GM18867 (cell line): ENCODE measurements at regions not wholly inside any gene's neighbourhood (a gene's known extent, or its start where the extent isn't known, plus 50 kb on each side); places are given as distances from the start of the nearest gene placed in this dataset.
A peak's percentile ranks its signal among the peaks of the same experiment; 100 is the strongest.

Source experiments
- ATAC-seq: cut with Tn5 transposase; IDR thresholded peaks from one replicate; pipeline ENCODE4 v1.9.1; 2021; ENCODE audit warnings: mild to moderate bottlenecking, moderate library complexity; ENCODE audit not compliant: unreplicated experiment

DNA sequence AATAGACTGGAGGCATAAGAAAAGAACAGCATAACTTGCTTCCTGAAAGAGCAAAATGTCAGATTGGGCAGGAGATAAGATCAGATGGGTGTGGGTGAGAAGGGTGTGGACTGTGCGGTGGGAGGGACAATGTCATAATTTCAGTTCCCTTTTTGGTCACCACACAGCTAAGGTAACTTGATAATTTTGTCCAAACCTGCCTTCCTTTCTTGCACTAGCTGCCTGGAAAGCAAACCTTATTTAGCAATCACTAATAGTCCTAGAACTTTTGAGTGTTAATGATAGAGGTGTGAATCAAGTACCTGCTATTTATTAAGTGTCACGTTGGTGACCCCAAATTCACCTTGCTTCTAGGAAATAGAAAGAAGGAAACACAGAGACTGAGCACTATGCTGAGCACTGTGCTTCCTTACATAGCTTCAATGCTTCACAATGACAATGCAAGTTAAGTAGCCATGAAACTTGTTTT, 72.4 kb upstream of the SP4 start:
- ATAC-seq: peak; percentile 82

DNA sequence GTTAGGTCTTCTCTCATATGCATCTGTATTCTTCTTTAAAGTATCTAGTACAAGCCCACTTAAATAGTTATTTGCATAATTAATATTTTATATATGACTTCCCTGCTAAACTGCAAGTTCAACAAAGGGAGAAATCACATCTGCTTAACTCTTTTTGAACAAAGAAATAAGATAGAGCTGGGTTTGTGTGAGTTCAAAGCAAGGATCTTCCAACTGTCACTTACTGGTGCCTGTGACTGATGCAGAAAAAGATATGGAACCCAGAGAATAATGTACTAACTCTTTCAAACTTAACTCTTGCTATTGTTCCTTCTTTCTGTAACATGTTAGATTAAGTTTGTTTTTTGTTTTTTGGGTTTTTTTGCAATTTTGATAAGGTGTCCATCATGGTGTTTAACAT, 71.3 kb upstream of the SP4 start:
- no peak for ATAC-seq

DNA sequence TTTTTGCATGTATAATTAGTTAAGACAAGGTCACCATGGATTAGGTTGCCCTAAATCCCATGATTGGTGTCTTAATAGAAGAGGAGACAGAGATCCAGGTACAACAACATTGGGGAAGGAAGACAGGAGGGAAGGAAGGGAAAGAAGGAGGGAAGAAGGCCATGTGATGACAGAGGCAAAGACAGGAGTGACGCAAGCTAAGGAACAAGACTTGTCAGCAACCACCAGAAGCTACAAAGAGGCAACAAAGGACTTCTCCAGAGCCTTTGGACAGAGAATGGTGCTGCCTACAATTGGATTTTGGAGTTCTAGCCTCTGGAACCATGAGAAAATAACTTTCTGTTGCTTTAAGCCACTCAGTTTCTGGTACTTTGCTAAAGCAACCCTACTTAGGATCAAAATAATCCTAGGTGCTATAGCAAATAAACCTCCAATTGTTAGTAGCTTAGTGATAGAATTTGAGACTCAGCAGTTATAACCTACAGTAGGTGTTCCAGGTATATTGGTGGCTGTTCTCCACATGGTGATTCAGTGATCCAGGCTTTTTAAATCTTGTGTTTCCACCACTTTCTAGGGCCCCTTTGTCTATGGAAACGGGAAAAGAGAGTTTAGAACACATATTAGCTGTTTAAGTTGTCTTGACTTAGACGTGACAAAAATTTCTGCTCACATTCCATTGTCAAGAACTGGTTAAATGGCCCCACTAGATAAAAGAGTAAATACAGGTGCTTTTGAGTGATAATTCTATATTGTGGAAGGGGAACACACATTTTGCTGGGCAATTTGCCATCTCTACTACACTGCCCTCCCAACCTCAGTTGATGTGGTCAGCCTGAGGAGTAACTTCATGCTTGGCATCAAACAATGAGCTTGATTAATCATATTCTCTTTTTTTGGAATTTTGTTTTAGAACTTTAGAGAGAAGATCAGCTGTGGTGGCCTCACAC, 70.5 kb upstream of the SP4 start:
- ATAC-seq: no peak

DNA sequence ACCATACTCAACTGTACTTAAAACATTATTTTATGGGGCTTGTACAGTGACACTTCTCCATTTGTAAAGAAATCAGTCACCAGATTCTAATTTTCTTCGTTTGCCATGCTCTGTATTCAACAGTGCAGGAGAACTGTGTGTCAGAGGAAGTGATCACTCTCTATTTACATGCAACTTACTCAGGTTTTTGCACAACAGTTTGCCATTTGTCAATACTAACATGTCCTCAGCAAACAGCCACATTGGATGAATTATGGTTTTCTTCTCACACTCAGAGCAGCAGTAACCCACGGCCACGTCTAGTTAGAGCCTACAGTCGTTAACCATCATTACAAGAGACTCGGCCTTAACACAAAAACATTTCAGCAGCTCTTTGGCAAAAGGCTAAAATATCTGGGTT, 69.2 kb upstream of the SP4 start:
- no peak for ATAC-seq

DNA sequence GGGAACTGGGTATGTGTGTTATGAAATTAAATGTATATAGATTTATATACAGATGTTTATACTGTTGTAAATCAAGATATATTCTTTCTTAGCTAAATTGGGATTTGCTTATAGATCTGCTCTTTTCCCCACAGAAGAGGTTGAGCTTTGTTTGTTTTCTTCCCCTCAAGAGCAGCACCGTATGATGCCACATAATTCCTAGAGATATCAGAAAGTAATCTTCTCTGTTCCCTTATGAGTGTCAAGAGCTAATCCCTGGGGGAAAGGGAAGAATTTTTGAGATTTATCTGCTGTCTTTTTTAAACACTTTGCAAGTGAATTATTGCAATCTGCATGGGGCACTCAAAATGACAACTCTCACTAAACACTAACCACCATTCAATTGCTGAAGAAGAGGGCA, 68.7 kb upstream of the SP4 start:
- no peak for ATAC-seq

DNA sequence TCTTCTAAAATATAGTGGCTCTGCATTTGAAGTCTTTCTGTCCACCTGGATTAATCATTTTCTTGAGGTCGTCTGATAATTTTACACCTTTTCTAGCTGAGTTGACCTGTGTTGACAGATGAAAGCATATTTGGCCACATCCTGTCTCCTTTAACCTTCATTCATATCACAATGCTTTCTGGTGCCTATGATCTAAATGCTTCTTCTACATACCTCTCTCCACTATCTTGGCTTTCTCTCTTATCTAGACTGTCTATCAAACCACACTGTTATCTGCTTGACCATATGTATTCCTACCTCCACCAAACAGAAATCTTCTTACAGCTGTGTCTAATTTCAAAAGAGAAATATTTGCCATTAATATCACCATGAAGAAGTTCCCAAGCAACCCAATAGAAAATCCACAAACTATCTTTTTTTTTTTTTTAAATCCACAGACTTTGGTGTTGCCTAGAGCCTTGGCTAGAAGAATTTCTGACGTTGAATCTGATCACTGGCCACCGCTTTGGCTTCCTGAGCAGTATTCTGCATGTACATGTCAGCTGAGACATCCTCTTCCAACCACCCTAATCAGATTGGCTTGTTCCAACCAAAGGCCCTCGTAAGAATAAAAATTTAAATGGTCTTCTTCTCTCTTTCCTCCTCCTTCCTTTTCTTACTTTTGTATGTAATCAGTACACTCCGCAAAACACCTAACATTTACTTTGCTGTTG, 66.3 kb upstream of the SP4 start:
- ATAC-seq: peak; percentile 54

DNA sequence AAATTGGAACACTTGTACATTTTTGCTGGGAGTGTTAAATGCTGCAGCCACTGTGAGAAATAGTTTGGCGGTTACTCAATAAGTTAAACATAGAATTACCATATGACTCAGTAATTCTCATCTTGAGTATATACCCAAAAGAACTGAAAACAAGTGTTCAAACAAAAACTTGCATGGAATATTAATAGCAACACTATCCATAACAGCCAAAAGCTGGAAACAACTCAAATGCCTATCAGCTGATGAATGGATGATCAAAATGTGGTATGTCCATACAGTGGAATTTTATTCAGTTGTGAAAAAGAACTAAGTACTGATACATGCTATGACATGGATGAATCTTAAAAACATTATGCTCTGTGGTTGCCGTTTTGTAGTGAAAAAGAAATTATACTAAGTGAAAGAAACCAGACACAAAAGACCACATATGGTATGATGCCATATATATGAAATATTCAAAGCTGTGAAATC, 63.0 kb upstream of the SP4 start:
- ATAC-seq: peak; percentile 77

DNA sequence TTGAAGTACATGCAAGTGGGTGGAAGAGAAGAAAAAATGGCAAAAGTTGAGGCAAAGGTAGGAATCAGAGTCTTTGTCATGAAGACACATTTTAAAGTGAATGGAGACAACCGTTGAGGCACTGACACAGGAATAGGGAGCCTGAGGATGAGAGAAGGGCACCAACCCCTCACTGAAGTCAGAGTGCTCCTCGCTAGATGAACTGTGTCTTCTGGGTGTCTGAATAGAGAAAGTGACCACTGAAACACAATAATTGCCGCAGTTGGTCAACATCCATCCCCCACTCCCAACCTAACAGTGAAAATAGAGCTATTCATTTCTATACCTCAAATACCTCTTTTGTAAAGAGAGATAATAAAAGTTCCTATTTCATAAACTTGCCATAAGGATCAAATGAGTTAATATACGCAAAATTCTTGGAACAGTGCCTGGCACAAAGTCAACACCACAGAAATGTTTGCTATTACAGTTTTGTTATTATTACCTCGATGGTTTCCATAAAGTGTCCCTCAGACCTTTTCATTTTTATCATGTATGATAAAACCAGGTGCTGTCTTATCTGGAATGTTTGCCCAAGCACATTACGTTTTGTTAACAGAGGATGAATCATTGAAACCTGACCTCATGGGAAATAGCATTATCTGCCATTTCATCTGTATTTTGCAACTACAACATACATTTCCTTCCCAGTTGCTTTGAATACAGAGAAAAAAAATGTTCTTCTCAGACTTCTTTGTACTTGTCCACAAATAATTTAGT, 61.8 kb upstream of the SP4 start:
- ATAC-seq: no peak

DNA sequence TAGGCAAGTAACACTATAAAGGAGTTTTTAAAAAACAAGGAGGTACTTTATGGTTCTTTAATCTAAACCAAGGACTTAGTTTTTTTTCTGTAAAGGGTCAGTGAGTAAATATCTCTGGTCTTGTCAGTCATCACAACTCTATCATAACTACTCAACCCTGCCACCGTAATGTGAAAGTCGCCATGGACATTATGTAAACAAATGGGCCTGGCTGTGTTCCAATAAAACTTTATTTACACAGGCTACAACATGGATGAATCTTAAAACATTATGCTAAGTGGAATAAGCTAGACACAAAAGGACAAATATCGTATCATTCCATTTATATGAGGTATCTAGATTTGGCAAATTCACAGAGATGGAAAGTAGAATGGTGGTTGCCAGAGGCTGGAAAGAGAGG, 60.8 kb upstream of the SP4 start:
- no peak for ATAC-seq

DNA sequence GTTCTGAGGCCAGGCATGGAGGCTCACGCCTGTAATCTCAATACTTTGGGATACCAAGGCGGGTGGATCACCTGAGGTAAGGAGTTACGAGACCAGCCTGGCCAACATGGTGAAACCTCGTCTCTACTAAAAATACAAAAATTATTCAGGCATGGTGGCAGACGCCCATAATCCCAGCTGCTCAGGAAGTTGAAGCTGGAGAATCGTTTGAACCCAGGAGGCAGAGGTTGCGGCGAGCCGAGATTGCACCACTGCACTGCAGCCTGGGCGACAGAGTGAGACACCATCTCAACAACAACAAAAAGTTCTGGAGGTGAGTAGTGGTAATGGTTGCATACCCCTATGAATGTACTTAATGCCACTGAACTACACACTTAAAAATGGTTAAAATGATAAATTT, 60.3 kb upstream of the SP4 start:
- no peak for ATAC-seq

DNA sequence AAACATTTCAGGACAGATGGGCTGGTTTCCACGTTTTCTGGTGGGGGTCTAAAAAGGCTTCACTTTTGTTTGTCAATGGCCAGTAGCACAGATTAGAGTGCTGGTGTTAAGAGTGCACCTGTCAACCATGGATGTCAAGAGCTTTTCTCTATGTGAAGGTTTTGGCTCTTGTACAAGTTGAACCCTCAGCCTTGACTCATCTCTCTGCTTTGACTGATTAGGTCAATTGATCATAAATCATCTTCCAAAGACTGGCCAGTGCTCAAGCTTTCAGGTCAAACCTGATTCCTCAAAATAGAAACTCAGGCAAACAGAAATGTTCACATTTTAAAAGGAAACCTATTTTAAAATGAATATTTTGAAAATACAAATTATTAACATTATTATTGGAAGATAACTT, 59.6 kb upstream of the SP4 start:
- no peak for ATAC-seq

DNA sequence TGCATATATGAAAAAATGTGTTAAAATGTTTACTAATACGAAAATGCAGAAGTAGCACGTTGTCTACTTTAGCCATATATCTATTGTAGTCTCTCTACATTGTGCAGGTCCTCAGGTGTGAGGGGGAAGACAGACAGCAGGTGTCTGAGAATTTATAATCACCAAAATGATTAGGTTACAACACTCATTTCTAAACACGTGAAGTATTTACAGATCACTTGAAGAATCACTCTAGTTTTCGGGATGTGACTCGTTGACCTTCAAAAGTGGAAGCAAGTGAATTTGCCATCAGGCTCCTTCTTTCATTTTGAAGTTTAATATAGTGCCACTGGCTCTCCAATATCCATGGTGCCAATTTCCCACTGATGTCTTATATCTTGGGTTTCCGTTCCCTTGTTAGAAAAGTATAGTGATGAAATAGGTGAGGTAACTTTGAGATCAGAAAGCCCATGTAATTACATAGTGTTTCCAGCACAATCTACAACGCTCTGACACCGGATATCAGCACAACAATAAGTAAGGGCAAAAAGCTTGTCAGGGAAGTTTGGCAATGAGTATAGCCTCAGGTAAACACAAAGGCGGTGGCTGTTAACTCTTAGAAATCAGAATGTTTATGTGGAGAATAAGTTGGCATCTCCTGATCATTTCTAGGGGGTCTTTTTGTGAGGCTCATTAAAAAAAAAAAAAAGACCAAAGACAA, 57.5 kb upstream of the SP4 start:
- ATAC-seq: peak; percentile 40

DNA sequence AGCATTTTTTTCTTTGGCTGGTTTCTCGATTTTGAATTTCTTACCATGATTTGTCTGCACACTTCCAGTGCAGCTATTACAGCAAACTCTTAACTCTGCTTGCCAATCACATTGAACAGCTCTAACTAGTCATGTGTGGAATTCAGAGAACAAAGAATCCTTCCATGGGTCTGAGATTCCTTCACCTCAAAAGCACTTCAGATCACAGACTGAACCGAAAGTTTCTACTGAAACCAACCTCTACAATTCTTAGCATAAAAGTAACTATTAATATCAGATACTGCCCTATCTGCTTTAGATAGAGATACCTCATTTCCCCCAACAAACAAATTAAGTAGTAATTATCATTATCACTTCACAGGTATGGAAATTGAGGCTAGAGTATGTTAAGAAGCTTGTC, 56.5 kb upstream of the SP4 start:
- peak; percentile 70 for ATAC-seq

DNA sequence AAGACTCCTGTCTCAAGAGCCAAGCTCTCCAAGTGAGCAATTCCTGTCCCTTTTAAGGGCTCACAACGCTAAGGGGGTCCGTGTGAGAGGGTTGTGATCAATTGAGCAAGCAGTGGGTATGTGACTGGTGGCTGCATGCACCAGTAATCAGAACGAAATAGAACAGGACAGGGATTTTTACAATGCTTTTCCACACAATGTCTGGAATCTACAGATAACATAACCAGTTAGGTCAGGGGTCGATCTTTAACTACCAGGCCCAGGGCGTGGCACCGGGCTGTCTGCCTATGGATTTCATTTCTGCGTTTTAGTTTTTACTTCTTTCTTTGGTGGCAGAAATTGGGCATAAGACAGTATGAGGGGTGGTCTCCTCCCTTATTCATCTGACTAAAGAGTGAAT, 54.9 kb upstream of the SP4 start:
- ATAC-seq: no peak

DNA sequence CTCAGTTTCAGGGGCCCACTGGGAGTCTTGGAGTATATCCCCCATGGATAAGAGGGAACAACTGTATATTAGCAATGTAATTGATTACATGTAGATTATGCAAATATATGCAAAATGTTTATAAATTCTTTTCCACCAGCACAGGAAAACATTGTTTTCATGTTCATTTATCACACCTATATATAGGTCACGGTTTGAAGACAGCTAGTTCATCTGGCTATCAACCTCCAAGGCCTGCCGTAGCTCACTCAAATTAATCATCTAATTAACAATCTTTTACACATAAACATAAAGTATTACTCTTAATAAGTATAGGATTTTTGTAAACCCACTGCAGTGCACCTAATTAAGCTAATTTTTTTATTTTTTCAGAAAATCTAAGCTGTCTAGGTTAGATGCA, 53.7 kb upstream of the SP4 start:
- ATAC-seq: no peak

DNA sequence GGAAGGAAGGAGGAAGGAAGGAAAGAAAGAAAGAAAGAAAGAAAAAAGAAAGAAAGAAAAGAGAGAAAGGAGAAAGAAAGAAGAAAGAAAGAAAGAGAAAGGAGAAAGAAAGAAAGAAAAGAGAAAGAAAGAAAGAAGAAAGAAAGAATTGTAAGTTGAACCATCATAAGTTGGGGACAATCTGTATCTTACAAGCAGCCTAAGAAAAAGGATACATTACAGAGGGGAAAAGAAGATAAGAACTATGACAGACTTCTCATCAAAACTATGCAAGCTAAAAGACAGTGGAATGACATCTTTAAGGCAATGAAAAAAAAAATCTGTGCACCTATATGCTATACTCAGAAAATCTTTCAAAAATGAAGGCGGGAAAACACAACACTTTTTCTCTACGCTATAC, 50.3 kb upstream of the SP4 start:
- ATAC-seq: no peak
